T47D (cell line): ENCODE measurements at regions not wholly inside any gene's neighbourhood (a gene's known extent, or its start where the extent isn't known, plus 50 kb on each side); places are given as distances from the start of the nearest gene placed in this dataset.

Source experiments
- DNase-seq, 2 experiments: peaks; one replicate each; pipeline versions ENCODE4 v3.0.0 to v3.0.0-alpha.2; 2011 to 2012; ENCODE audit warnings: low read depth in 1 of 2, low spot score in 1 of 2
- JUND ChIP-seq: IDR thresholded peaks from 2 replicates; pipeline ENCODE4 v1.6.1; 2012; ENCODE audit warnings: low read depth
- in situ Hi-C: cut with HindIII; loops from 2 replicates; pipeline ENCODE4 v1.10.0; 2016; ENCODE audit warnings: low sequenced_read_pairs, low pct_unique_long_range_greater_than_20kb

DNA sequence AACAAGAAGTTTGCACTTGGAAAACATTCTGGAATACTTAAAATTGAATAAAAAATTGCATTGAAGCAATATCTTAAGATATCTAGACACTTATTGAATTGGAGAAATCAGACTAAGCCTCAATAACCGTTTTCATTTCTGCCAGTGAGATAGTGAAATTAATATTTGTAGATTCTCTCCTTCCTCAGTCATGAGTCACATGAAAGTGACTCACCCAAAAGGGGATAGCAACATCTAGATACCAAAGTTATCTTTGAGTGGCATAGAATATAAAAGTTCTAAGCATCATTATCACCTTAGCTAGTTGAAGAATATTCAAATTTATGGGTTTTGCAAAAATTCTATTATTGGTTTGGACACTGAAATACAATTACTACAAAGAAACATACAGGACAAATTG lies 614.8 kb upstream of the ZNF717 start:
- in situ Hi-C loops: no loop called here
- DNase-seq: no peak
- TF ChIP-seq JUND: no peak

DNA sequence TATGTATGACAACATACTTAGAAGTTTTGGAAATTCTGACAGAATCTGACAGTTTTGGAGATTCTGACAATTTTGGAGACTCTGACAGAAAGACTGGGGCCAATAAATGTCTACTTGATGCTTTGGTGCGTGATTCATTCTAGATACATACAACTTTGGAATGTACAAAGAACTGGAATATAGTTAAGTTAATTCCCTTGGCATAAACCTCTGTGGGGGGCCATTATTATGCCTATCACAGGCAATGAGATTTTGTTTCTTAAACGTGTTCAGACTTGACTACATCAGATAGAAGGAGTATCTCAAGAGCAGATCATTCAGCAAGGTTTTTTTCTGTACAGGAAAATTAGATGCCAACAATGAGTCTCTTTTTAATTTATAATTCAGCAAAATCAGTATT lies 617.6 kb upstream of the ZNF717 start:
- in situ Hi-C loops: no loop called here

DNA sequence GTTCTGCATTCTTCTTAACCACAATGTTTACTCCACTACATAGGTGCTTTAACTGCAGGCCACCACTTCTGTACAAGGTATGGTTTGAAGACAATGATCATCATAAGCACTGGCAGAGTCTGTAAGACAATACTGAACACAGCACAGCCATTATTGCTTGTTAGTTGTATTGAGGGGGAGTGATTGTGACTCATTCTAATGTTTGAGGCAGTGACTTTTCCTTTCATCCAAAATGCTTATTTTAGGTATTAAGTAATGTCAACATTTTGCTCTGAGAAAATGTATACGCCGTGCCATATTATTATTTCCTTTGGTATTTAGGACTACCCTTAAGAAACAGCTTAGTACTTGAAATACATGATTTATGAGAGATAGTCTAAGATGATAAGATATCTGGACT lies 618.2 kb upstream of the ZNF717 start:
- peak in 1 of 2 experiments; percentile 33 for DNase-seq
- TF ChIP-seq JUND: no peak
- in situ Hi-C loops: no loop called here

More for the DNA sequence above, 617.6 kb upstream of the ZNF717 start:
- no peak for TF ChIP-seq JUND
- no peak for DNase-seq

DNA sequence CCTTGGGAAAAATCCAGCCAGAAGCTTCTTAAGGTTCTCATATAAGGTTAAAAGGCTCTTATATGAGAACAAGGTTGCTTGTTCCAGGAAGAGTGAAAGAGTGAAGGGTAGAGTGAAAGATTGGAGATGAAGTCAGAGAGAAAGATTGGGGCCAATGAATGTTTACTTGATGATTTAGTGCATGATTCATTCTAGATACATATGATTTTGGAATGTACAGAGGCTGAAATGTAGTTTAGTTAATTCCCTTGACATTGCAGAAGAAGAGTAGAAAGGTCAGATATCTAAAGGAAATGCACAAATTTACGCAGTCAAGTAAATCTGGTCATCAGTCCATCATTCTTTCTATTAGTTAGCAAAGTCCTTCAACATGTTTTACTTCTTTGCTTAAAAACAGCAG lies 619.8 kb upstream of the ZNF717 start:
- in situ Hi-C loops: no loop called here
- TF ChIP-seq JUND: no peak
- DNase-seq: no peak

- no peak for DNase-seq
- in situ Hi-C loops: no loop called here
- no peak for TF ChIP-seq JUND
These were observed 625.5 kb upstream of the ZNF717 start for GRCh38 chr3:76410762-76411281.

GRCh38 chr3:76415384-76415783 lies 624.5 kb upstream of the ROBO2 start:
- in situ Hi-C loops: no loop called here

GRCh38 chr3:76429581-76430177 lies 610.2 kb upstream of the ROBO2 start:
- TF ChIP-seq JUND: no peak
- in situ Hi-C loops: no loop called here
- no peak for DNase-seq

More at GRCh38 chr3:76415384-76415783, 624.5 kb upstream of the ROBO2 start:
- DNase-seq: no peak
- TF ChIP-seq JUND: no peak

DNA sequence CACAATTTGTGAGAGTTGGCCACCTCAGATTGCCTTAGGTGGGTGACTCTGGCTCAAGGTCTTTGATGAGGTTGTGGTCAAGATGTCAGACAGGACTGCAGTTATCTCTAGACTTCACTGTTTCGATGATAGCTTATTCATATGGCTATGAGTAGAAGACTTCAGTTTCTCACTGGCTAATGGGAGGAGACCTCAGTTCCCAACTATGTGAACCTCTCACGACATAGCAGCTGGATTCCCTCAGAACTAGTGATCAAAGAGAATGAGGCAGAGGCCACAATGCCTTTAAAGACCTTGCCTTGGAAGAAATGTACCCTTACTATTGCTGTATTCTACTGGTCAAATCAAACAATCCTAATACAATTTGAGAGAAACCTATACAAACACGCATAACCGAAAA lies 607.5 kb upstream of the ROBO2 start:
- in situ Hi-C loops: no loop called here
- DNase-seq: no peak
- TF ChIP-seq JUND: no peak

GRCh38 chr3:76436894-76437293 lies 603.0 kb upstream of the ROBO2 start:
- in situ Hi-C loops: no loop called here
- no peak for TF ChIP-seq JUND
- DNase-seq: no peak

GRCh38 chr3:76438971-76439370 lies 600.9 kb upstream of the ROBO2 start:
- in situ Hi-C loops: no loop called here
- DNase-seq: no peak
- no peak for TF ChIP-seq JUND

GRCh38 chr3:76442374-76442915 lies 597.5 kb upstream of the ROBO2 start:
- no peak for TF ChIP-seq JUND
- no peak for DNase-seq
- in situ Hi-C loops: no loop called here

GRCh38 chr3:76456322-76456721 lies 583.6 kb upstream of the ROBO2 start:
- TF ChIP-seq JUND: no peak
- in situ Hi-C loops: no loop called here
- DNase-seq: no peak

- in situ Hi-C loops: no loop called here
- no peak for TF ChIP-seq JUND
These were observed 576.4 kb upstream of the ROBO2 start for GRCh38 chr3:76463501-76463900.

GRCh38 chr3:76470285-76470684 lies 569.6 kb upstream of the ROBO2 start:
- no peak for TF ChIP-seq JUND
- in situ Hi-C loops: no loop called here
- no peak for DNase-seq

More at GRCh38 chr3:76463501-76463900, 576.4 kb upstream of the ROBO2 start:
- DNase-seq: no peak
